Gastrocnemius medialis (tissue), 4 donors: ENCODE measurements at regions not wholly inside any gene's neighbourhood (a gene's known extent, or its start where the extent isn't known, plus 50 kb on each side); places are given as distances from the start of the nearest gene placed in this dataset.
"Not testable (repeated sequence)": the region's sequence is repeated elsewhere in the genome, so short reads cannot be mapped to it uniquely, and the experiment has no call there.

Experiments
- ATAC-seq, 2 donors: fragments of 150-250 bp; one replicate each; pipeline ENCODE4 v1.9.1; 2016
- DNase-seq, 2 donors: peaks; one replicate each; pipeline ENCODE4 v3.0.0-alpha.2; 2019
- H3K27ac ChIP-seq, 4 donors: fragments of 200-600 bp; sonication (generic); 1 replicate in 1 of 4; 2 replicates in 3 of 4; pipeline ENCODE4 v1.5.1; 2016 to 2018; ENCODE audit warnings: mild to moderate bottlenecking in 2 of 4, moderate library complexity in 1 of 4
- H3K27me3 ChIP-seq, 3 donors: fragments of 200-600 bp; sonication (generic) in 2 of 3; 1 replicate in 1 of 3; 2 replicates in 2 of 3; pipeline versions ENCODE4 v1.5.1 to v1.6.0; 2016 to 2019; ENCODE audit warnings: mild to moderate bottlenecking in 1 of 3, moderate library complexity in 1 of 3
- H3K36me3 ChIP-seq, 2 donors: fragments of 200-600 bp; sonication (generic) in 1 of 2; one replicate each; pipeline ENCODE4 v1.5.1; 2017 to 2018
- H3K4me1 ChIP-seq, 2 donors: fragments of 200-600 bp; sonication (generic) in 1 of 2; one replicate each; pipeline ENCODE4 v1.5.1; 2016 to 2017; ENCODE audit warnings: mild to moderate bottlenecking in 2 of 2
- H3K4me3 ChIP-seq, 4 donors: fragments of 200-600 bp; sonication (generic) in 3 of 4; 1 replicate in 1 of 4; 2 replicates in 3 of 4; pipeline ENCODE4 v1.5.1; 2016 to 2019; ENCODE audit warnings: mild to moderate bottlenecking in 2 of 4
- H3K9me3 ChIP-seq, 3 donors: fragments of 200-600 bp; sonication (generic) in 2 of 3; 1 replicate in 1 of 3; 2 replicates in 2 of 3; pipeline ENCODE4 v1.5.1; 2016 to 2019
- CTCF ChIP-seq, 5 experiments: fragments of 450-650 bp in 3 of 5; fragments of 200-600 bp in 2 of 5; sonication (generic) in 2 of 5; IDR thresholded peaks in 4 of 5; conservative IDR thresholded peaks in 1 of 5; 1 replicate in 4 of 5; 2 replicates in 1 of 5; pipeline ENCODE4 v1.5.1; 2016 to 2019; ENCODE audit warnings: antibody characterized with exemption in 5 of 5, mild to moderate bottlenecking in 3 of 5, moderate library complexity in 3 of 5
- POLR2A ChIP-seq, 2 donors: fragments of 450-650 bp; IDR thresholded peaks; one replicate each; pipeline ENCODE4 v1.6.1; 2017; ENCODE audit warnings: antibody characterized with exemption in 2 of 2, mild to moderate bottlenecking in 2 of 2, moderate library complexity in 2 of 2
- in situ Hi-C, 4 donors: fragments of 200-750 bp; cut with MboI; loops; one replicate each; pipeline versions ENCODE4 v1.15.0 to v1.8.0; 2017; ENCODE audit warnings: low sequenced_read_pairs in 4 of 4
- intact Hi-C: fragments of 100-400 bp; cut with DNase I; formaldehyde crosslinking; loops from one replicate; pipeline ENCODE4 v1.15.1; 2023; ENCODE audit warnings: low total_unique reads

DNA sequence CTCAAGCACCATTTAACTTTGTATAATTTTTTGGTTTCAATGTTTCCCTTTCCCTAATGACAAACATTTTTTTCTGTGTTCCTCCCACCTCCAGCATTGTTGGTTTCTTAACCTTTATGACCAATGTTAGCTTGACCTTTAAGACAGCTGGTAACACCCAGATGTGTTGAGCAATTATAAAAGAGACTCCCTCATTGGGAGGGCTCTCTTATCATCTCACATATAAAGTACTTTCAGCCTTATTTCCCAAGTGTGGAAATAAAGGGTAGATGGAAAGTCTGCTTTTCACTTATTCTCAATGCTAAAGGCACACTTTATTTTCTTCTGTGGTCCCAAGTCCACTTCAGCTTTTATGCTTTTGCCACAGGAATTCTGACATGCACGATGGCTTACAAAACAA lies 1420.4 kb downstream of the RAPGEF2 start:
- no peak for TF ChIP-seq CTCF (IDR thresholded peaks at IDR 0.05 in 4 of 5, conservative IDR thresholded peaks at IDR 0.05 in 1 of 5)
- no peak for TF ChIP-seq POLR2A (IDR thresholded peaks at IDR 0.05)
- intact Hi-C loops = no loop called here
- Histone ChIP-seq H3K36me3 (no peaks in the 10 kb centered on the region), H3K4me1 (no peaks in the 10 kb centered on the region), H3K9me3 (no peaks in the 10 kb centered on the region), H3K27me3 (no peaks in the 10 kb centered on the region), H3K4me3 (no peak overlapping the region), H3K27ac (no peak overlapping the region)
- no peak for DNase-seq
- peak in 1 of 2 donors; percentile 45 for ATAC-seq
- in situ Hi-C loops = no loop called here

DNA sequence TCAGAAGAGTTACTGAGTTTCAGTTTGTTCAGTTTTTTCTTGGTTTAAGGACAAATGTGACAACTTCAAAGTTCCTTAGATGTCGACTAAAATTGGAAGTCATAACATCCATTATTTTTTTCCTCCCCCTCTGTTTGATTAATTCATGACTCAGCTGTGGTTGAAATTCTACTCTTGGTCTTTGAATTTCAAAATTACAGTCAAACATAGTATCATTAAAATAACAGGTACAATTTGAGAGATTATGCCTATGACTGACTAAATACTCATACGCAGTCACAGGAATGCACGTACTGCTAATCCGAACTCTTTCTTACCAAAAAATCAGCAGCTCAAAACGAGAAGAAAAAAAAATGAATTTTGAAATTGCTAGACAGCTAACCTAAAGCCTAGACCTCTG lies 1434.8 kb downstream of the RAPGEF2 start:
- intact Hi-C loops (no loop called here), in situ Hi-C loops (no loop called here)
- Histone ChIP-seq H3K27ac (no peak overlapping the region), H3K4me3 (no peak overlapping the region), H3K4me1 (no peaks in the 10 kb centered on the region), H3K36me3 (no peaks in the 10 kb centered on the region), H3K27me3 (no peaks in the 10 kb centered on the region), H3K9me3 (no peaks in the 10 kb centered on the region)
- ATAC-seq = no peak
- TF ChIP-seq CTCF (IDR thresholded peaks at IDR 0.05 in 4 of 5, conservative IDR thresholded peaks at IDR 0.05 in 1 of 5) (no peak), POLR2A (IDR thresholded peaks at IDR 0.05) (no peak)
- no peak for DNase-seq

DNA sequence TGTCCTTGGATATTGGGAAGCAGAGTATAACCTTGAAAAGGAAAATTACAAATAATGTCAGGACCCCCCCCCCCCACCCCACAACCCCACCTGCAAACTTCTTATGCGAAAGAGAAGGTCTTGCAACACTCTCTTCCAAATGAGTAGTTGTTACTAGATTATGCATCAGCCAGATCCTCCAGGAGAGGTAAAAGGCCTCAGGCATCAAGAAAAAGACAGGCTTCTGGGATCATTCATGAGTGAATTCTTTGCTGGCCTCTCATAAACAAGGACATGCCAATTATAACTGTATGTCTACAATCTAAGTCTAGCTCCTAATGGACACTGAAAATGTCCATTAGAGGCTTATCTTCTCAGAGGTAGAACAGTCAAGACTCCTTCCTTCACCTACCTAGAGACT lies 1443.3 kb downstream of the RAPGEF2 start:
- no peak overlapping the region for H3K27ac ChIP-seq
- no peak overlapping the region for H3K4me3 ChIP-seq
- H3K36me3 ChIP-seq = no peaks in the 10 kb centered on the region
- H3K9me3 ChIP-seq = no peaks in the 10 kb centered on the region
- no peaks in the 10 kb centered on the region for H3K4me1 ChIP-seq
- in situ Hi-C loops (no loop called here), intact Hi-C loops (no loop called here)
- H3K27me3 ChIP-seq = no peaks in the 10 kb centered on the region
- no peak for ATAC-seq
- no peak for DNase-seq
- TF ChIP-seq POLR2A (IDR thresholded peaks at IDR 0.05) (no peak), CTCF (IDR thresholded peaks at IDR 0.05 in 4 of 5, conservative IDR thresholded peaks at IDR 0.05 in 1 of 5) (no peak)

DNA sequence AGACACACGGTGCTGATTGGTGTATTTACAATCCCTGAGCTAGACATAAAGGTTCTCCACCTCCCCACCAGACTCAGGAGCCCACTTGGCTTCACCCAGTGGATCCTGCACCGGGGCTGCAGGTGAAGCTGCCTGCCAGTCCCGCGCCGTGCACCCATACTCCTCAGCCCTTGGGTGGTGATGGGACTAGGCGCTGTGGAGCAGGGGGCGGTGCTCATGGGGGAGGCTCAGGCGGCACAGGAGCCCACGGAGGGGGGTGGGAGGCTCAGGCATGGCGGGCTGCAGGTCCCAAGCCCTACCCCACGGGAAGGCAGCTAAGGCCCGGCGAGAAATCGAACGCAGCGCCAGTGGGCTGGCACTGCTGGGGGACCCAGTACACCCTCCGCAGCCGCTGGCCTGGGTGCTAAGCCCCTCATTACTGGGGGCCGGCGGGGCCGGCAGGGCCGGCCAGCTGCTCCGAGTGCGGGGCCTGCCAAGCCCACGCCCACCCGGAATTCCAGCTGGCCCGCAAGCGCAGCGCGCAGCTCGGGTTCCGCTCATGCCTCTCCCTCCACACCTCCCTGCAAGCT lies 1447.2 kb downstream of the RAPGEF2 start:
- H3K9me3 ChIP-seq, ATAC-seq, H3K4me1 ChIP-seq, H3K27ac ChIP-seq, DNase-seq, H3K4me3 ChIP-seq, H3K36me3 ChIP-seq, intact Hi-C loops, in situ Hi-C loops, H3K27me3 ChIP-seq: not testable (repeated sequence)

DNA sequence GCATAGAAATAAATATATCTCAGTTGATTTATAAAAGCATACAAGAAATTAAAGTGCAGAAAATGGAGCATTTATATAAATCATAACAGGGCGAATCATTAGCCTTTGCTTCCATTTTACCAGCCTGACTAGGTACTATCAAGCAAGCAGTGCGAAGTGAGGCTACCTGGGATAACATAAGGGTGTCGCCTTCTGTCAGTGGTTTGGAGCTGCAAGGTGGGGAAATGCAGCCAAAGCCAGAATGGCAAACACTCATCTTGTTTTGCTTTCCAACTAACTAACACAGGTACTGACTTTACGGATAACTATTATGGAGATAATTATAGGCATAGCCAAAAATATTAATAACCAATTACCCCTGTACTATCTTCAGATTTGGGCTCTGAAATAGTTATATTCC lies 1459.8 kb downstream of the RAPGEF2 start:
- ATAC-seq (no peak), DNase-seq (no peak)
- Histone ChIP-seq H3K4me3 (no peak overlapping the region), H3K36me3 (no peaks in the 10 kb centered on the region), H3K4me1 (no peaks in the 10 kb centered on the region), H3K9me3 (no peaks in the 10 kb centered on the region), H3K27me3 (no peaks in the 10 kb centered on the region), H3K27ac (no peak overlapping the region)
- intact Hi-C loops = no loop called here
- TF ChIP-seq CTCF (IDR thresholded peaks at IDR 0.05 in 4 of 5, conservative IDR thresholded peaks at IDR 0.05 in 1 of 5) (no peak), POLR2A (IDR thresholded peaks at IDR 0.05) (no peak)
- in situ Hi-C loops = no loop called here
